Lower leg skin (tissue), 3 donors: ENCODE measurements at regions not wholly inside any gene's neighbourhood (a gene's known extent, or its start where the extent isn't known, plus 50 kb on each side); places are given as distances from the start of the nearest gene placed in this dataset.

Experiments used
- CTCF ChIP-seq, 3 donors: fragments of 450-650 bp; IDR thresholded peaks; one replicate each; pipeline ENCODE4 v1.5.1; 2016; ENCODE audit warnings: antibody characterized with exemption in 3 of 3, mild to moderate bottlenecking in 3 of 3, moderate library complexity in 2 of 3
- POLR2A ChIP-seq, 2 donors: fragments of 450-650 bp; IDR thresholded peaks; one replicate each; pipeline ENCODE4 v1.6.1; 2016 to 2017; ENCODE audit warnings: antibody characterized with exemption in 2 of 2, mild to moderate bottlenecking in 1 of 2, moderate library complexity in 1 of 2

DNA sequence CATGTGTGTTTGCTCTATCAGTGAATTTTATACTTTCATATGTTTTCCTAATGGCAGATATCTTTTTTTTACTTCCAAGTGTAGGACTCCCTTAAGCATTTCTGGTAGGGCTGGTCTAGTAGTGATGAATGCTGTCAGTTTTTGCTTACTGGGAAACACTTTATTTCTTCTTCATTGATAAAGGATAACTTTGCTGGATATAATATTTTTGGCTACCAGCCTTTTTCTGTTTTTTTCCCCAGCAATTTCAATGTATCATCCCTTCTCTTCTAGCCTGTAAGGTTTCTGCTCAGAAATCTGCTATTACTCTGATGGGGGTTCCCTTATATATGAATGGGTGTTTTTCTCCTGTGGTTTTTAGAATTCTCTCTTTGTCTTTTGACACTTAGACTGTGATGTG, 980.6 kb upstream of the PIK3C3 start:
- TF ChIP-seq CTCF (IDR thresholded peaks at IDR 0.05), result no peak
- TF ChIP-seq POLR2A (IDR thresholded peaks at IDR 0.05), result no peak
